HG03354 (cell line): ENCODE measurements at regions not wholly inside any gene's neighbourhood (a gene's known extent, or its start where the extent isn't known, plus 50 kb on each side); places are given as distances from the start of the nearest gene placed in this dataset.
"Not testable (repeated sequence)": the region's sequence is repeated elsewhere in the genome, so short reads cannot be mapped to it uniquely, and the experiment has no call there.

Source experiments
- ATAC-seq: cut with Tn5 transposase; IDR thresholded peaks from one replicate; pipeline ENCODE4 v1.9.1; 2021; ENCODE audit warnings: mild to moderate bottlenecking; ENCODE audit not compliant: unreplicated experiment, poor library complexity, severe bottlenecking

- no peak for ATAC-seq
These were observed 1817.4 kb upstream of the FLRT2 start for GRCh38 chr14:83712418-83713129.

DNA sequence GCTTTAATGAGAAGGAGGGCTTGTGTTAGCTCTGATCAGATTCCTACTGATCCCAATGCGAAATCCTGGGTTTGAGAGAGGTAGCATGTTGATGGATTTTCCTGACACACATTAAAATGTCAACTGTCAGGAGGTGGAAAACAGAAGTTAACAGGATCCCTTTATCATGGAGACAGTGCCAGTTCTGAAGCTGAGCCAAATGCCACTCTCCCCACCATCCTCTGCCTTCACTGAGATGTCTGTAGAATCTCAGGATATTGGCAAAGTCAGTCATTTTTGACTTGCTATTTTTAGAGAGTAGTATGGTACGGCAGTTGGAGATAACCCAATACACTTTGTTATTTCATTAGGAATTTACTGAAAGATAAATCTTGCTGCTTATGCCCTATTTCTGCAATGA lies 1816.2 kb upstream of the FLRT2 start:
- no peak for ATAC-seq

- ATAC-seq, result no peak
These were observed 1815.8 kb upstream of the FLRT2 start for GRCh38 chr14:83714151-83714550.

DNA sequence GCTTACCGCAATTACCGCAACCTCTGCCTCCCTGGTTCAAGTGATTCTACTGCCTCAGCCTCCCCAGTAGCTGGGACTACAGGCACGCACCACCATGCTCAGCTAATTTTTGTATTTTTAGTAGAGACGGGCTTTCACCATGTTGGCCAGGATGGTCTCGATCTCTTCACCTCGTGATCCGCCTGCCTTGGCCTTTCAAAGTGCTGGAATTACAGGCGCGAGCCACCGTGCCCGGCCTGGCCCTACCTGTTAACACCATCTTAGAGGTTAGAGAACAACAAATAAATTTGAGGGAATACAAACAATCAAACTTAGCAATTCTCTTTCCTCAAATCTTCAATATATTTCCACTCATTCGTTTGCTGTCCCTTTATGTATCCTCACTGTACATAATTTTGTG lies 1810.5 kb upstream of the FLRT2 start:
- ATAC-seq, result not testable (repeated sequence)

GRCh38 chr14:83733670-83734069 lies 1796.3 kb upstream of the FLRT2 start:
- no peak for ATAC-seq

- no peak for ATAC-seq
These were observed 1795.5 kb upstream of the FLRT2 start for GRCh38 chr14:83734431-83734830.

DNA sequence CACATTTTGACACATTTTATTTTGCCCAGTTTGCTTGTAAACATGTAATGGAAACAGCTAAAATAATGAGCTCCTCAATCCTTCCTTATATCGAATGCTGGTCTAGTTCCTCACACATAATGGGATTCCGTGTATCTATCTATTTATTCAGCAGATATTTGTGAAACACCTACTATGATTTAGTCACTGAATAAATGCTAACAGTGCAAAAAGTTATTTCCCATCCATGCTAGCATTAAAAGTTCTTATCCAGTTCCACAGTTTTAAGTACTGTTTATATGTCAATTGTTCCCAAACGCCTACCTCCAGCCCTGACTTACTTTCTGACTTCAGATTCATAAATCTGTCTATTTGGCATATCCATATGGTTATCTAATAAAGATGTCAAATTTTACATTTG lies 1788.7 kb upstream of the FLRT2 start:
- ATAC-seq, result no peak

DNA sequence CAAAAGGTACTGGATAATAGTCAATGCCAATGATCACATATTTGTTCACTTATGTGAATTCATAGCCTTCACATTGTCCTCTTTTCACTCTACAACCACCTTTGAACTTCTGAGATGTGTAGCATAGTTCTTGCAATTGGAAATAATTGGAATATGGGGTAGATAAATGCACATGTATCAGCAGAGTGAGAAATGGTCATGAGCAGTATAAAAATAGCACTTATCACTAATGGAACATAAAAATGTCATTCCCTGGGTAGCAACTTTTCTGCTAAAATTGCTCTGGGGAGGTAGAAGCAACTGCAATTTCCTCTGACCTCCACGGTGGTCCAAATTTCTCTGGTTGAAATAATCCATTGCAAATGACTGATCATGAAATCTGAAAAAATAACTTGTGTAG lies 1785.7 kb upstream of the FLRT2 start:
- ATAC-seq, result no peak

GRCh38 chr14:83744891-83745290 lies 1785.1 kb upstream of the FLRT2 start:
- no peak for ATAC-seq

- ATAC-seq, result no peak
These were observed 1783.6 kb upstream of the FLRT2 start for GRCh38 chr14:83746336-83746735.

DNA sequence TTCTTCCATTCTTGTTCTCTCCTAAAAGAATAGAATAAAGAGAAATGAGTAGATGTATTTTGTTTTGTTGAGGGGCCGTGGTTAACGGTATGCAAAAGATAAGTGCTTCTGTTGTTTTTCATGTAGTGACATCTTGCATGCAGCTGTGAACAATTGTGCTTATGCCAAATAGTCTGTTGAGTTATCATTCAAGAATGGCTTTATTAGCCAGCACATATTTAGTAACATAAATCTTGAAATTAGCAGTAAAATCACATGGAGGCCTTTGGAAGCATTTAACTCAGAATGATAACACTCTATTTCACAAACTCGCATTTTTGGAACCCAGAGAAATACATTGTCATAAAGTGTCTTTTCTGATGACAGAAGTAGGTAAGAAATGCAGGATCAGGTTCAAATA lies 1772.0 kb upstream of the FLRT2 start:
- ATAC-seq, result no peak

DNA sequence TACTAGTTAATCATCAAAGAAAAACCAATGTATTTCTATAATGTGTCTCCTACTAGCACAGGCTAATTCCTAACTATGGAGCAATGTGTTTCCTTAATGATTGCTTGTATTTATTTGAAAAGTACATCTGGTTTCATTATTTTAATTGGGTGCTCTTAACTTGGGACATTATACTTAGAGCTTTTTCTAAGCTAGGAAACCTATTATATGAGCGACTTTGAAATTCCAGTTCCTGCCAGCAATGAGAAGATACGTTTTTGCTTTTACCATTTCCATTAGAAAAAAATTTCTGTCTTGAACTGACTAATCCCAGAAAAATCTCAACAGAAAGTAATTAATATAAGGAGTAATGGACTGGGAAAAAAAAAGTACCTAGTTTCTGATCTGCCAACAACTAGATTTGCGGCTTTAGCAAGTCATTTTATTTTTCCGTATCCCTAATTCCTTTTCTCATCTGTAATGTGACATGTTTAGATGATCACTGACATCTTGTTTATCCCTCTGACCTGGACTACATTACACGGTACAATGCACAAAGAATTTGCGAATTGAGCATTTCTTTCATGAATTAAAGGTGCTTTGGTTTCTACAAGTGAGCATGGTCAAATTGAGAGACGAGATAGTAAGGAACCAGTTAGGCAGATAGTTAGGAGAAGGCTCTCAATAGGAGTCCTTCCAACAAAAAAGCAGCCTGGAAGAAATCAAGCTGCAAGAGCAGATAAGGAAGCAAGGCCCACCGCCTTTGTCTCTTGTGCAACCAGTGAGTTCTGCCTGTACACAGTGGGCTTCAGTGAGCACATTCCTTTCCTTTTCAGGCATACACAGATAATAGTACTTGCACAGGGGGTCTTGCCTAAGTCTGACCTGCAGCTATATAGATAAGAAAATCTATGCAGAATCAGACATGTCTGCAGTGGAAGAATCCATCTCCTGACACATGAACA lies 1765.0 kb upstream of the FLRT2 start:
- no peak for ATAC-seq

DNA sequence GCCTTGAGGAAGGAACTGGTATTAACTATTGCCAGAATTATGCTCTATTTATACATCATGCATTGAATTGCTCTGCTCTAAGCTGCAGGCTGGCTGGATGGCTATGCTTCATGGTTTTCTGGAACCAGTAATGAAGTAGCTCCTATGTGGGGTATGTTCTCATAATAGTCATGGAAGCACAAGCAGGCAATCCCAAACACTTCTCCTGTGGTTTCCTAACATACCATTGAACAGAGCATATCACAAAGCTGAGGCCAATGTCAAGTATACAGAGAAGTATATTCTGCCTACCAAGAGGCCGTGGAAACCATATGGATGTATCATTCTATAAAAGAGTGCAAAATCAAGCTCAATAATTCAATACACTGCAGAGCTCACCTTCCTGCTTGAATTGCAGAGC lies 1752.4 kb upstream of the FLRT2 start:
- no peak for ATAC-seq

GRCh38 chr14:83779266-83779665 lies 1750.7 kb upstream of the FLRT2 start:
- no peak for ATAC-seq

DNA sequence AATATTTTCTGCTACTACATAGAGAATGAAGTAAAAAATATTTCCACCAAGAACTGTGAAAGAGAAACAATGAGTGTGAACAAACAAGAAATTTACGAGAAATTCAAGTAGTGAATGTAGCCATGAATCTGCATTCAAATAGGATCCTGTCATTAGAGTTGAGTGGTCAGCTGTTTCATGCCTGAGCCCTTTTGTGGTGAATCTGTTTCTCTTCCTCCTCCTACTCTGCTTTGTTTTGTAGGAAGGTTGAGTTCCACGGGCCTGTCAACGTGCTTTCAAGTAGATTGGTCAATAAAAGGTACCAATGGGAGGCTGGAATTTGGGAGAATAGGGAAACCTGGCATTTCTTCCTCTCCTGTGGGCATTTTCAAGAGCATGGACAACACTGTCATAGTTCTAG lies 1749.6 kb upstream of the FLRT2 start:
- no peak for ATAC-seq

DNA sequence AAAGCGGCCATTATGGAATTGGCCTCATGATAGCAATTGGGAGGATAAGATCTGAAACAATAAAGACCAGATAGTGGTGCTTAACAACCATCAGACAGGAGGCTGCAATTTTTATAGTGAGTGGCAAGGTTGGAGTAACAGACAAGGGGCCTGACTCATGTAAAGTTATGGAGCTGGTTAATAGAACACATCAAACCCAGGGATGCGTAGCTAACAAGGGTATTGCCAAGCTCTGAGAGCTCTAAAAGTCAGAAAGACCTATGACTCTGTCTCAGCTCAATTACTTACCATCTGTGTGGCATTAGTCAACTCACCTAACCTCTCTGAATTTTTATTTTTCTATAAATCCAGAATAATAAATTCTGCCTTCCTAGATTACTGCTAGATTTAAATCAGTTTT lies 1731.5 kb upstream of the FLRT2 start:
- ATAC-seq, result no peak

DNA sequence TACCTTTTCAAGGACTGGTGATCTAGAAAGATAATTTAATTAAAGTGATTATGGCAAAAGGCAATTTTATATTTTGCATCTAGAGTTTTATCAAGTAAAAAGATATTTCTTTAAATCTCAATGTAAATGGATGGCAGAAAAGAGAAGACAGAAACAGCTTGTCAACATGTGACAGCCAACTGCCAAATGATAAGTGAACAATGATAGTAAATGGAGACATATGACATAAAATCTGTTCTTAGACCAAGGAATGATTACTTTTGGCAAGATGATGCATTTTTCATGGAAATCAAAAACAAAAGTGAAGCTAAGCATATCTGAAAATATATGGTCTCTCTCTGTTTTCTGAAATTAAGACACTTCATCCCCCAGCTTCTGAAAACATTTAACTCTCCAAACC lies 1730.7 kb upstream of the FLRT2 start:
- no peak for ATAC-seq

- no peak for ATAC-seq
These were observed 1715.0 kb upstream of the FLRT2 start for GRCh38 chr14:83814896-83815295.

DNA sequence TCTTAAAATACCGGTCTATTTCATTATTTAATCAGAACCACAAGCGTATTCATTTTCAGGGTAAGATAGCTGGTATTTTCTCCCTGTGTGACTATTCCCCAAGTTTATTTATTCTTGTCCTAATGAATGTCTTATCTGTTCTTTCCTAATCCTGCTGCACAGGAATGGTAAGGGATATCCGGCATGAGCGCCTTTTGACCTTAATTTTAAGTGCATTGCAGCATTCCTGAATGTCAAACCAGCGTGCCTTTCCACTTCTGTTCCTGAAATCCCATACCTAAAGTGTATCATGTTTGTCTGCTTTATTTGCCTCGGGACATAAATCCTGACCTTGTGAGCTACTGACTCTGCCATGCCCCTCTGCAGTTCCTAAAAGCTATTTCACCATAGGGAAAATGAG lies 1713.2 kb upstream of the FLRT2 start:
- no peak for ATAC-seq

- ATAC-seq, result no peak
These were observed 1704.1 kb upstream of the FLRT2 start for GRCh38 chr14:83825843-83826242.

- ATAC-seq, result no peak
These were observed 1703.1 kb upstream of the FLRT2 start for GRCh38 chr14:83826838-83827237.
